Esophagus muscularis mucosa (tissue), 4 donors: ENCODE measurements at regions not wholly inside any gene's neighbourhood (a gene's known extent, or its start where the extent isn't known, plus 50 kb on each side); places are given as distances from the start of the nearest gene placed in this dataset.

ENCODE experiments used
- DNase-seq: peaks from one replicate; pipeline ENCODE4 v3.0.0-alpha.2; 2017; ENCODE audit errors: extremely low spot score
- H3K27ac ChIP-seq, 4 donors: fragments of 200-600 bp; sonication (generic); replicated peaks in 1 of 4; 1 replicate in 3 of 4; 2 replicates in 1 of 4; pipeline ENCODE4 v1.5.1; 2016 to 2019; ENCODE audit warnings: mild to moderate bottlenecking in 1 of 4
- H3K27me3 ChIP-seq, 4 donors: fragments of 200-600 bp; sonication (generic); one replicate each; pipeline versions ENCODE4 v1.5.1 to v1.6.0; 2016 to 2019
- H3K36me3 ChIP-seq, 4 donors: fragments of 200-600 bp; sonication (generic); one replicate each; pipeline ENCODE4 v1.5.1; 2016 to 2019
- H3K4me1 ChIP-seq, 4 donors: fragments of 200-600 bp; sonication (generic); one replicate each; pipeline ENCODE4 v1.5.1; 2016 to 2019
- H3K4me3 ChIP-seq, 4 donors: fragments of 200-600 bp; sonication (generic); 1 replicate in 2 of 4; 2 replicates in 2 of 4; pipeline ENCODE4 v1.5.1; 2016 to 2019; ENCODE audit warnings: mild to moderate bottlenecking in 4 of 4, moderate library complexity in 1 of 4
- H3K9me3 ChIP-seq, 4 donors: fragments of 200-600 bp; sonication (generic); 1 replicate in 3 of 4; 2 replicates in 1 of 4; pipeline ENCODE4 v1.5.1; 2016 to 2019
- CTCF ChIP-seq, 3 experiments: fragments of 200-600 bp in 2 of 3; fragments of 450-650 bp in 1 of 3; sonication (generic) in 2 of 3; IDR thresholded peaks; one replicate each; pipeline ENCODE4 v1.5.1; 2017 to 2019; ENCODE audit warnings: antibody characterized with exemption in 3 of 3, mild to moderate bottlenecking in 2 of 3, moderate library complexity in 1 of 3
- EP300 ChIP-seq: sonication (generic); formaldehyde crosslinking; IDR thresholded peaks from one replicate; pipeline ENCODE4 v1.6.1; 2017; ENCODE audit warnings: antibody characterized with exemption
- POLR2A ChIP-seq: fragments of 450-650 bp; IDR thresholded peaks from one replicate; pipeline ENCODE4 v1.6.1; 2017; ENCODE audit warnings: antibody characterized with exemption, moderate library complexity, mild to moderate bottlenecking, low read depth
- POLR2AphosphoS5 ChIP-seq, 2 donors: sonication (generic); formaldehyde crosslinking; IDR thresholded peaks; one replicate each; pipeline ENCODE4 v1.6.1; 2017; ENCODE audit warnings: antibody characterized with exemption in 2 of 2
- WGBS: methylation state at CpG from one replicate; pipeline ENCODE4 v1.1.5; 2018; 5-methylcytosine and 5-hydroxymethylcytosine counted together
- intact Hi-C: fragments of 100-400 bp; cut with DNase I; formaldehyde crosslinking; loops from one replicate; pipeline ENCODE4 v1.15.1; 2023

GRCh38 chr21:38183961-38184360, 72.8 kb upstream of the KCNJ15 start:
- Histone ChIP-seq H3K36me3 (no peaks in the 10 kb centered on the region), H3K27me3 (no peaks in the 10 kb centered on the region), H3K27ac (no peak overlapping the region), H3K9me3 (peaks cover 0 to 20% (median 2%) of the 10 kb centered on the region in 4 donors), H3K4me1 (no peaks in the 10 kb centered on the region), H3K4me3 (no peak overlapping the region)
- TF ChIP-seq CTCF (IDR thresholded peaks at IDR 0.05) (no peak), POLR2AphosphoS5 (IDR thresholded peaks at IDR 0.05) (no peak), POLR2A (no peak), EP300 (no peak)
- intact Hi-C loops: no loop called here
- WGBS: 78% methylated on average over 1 of the region's 1 CpG
- DNase-seq: no peak

DNA sequence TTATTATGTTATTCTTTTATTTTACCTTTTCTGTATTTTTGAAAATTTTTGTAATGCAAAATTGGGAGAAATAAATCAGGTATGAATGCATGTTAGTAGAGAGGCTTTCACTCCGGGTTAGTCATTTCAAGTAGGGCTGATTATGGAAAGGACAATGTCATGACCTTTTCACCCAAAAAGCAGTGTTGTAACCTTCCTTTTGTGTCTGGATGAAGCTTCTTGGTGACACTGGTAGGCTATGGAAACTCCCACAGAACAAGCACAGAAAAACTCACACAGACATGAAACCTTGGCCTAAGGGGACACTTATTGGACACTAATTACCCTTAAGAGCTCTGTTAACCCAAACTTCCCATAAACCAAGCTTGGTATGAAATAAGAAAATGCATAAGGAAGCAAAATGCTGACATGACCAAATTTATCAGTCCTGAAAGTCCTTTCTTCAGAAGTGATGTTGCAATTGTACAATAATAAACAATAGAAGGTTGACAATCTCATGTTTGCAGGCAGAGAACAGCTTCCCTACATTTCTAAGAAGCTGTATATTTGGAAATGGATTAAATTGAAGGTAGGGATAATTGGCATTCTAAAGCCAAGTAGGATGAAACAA, 70.0 kb upstream of the KCNJ15 start:
- intact Hi-C loops: no loop called here
- Histone ChIP-seq H3K9me3 (peaks cover 0 to 23% (median 2%) of the 10 kb centered on the region in 4 donors), H3K27me3 (no peaks in the 10 kb centered on the region), H3K4me3 (no peak overlapping the region), H3K27ac (no peak overlapping the region), H3K4me1 (no peaks in the 10 kb centered on the region), H3K36me3 (no peaks in the 10 kb centered on the region)
- 83% methylated on average over 1 of the region's 1 CpG for WGBS
- no peak for TF ChIP-seq CTCF (IDR thresholded peaks at IDR 0.05)
- TF ChIP-seq POLR2A: no peak
- TF ChIP-seq POLR2AphosphoS5 (IDR thresholded peaks at IDR 0.05): no peak
- no peak for TF ChIP-seq EP300
- no peak for DNase-seq

DNA sequence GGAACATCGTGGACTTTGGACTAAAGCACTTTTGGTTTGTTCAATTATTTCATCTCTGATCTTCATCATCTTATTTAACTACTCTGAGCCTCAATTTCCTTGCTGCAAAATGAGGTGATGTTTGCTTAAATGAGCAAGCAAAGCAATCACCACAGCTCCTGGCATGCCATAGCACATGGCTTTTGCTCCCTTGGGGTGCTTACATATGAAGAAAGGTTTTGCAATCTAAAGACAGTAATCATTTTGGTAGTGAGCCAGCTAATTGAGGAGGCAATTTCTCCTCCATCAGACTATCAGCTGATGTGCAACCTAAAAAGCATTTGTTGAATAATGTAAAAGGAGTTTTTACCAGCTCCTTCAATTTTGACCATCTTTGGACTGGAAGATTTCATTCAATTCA, 68.8 kb upstream of the KCNJ15 start:
- 90% methylated on average over 1 of the region's 1 CpG for WGBS

GRCh38 chr21:38196036-38196435, 60.8 kb upstream of the KCNJ15 start:
- H3K4me1 ChIP-seq: no peaks in the 10 kb centered on the region
- peaks cover 0 to 22% (median 3%) of the 10 kb centered on the region in 4 donors for H3K9me3 ChIP-seq
- TF ChIP-seq EP300: no peak
- no peak for TF ChIP-seq CTCF (IDR thresholded peaks at IDR 0.05)
- no peak for TF ChIP-seq POLR2A
- no peak for TF ChIP-seq POLR2AphosphoS5 (IDR thresholded peaks at IDR 0.05)
- no peaks in the 10 kb centered on the region for H3K27me3 ChIP-seq
- no peaks in the 10 kb centered on the region for H3K36me3 ChIP-seq
- DNase-seq: no peak
- intact Hi-C loops: no loop called here
- WGBS: 69% methylated on average over 2 of the region's 2 CpGs
- H3K4me3 ChIP-seq: no peak overlapping the region
- H3K27ac ChIP-seq: no peak overlapping the region

More for the DNA sequence above, 68.8 kb upstream of the KCNJ15 start:
- no peak overlapping the region for H3K27ac ChIP-seq
- H3K9me3 ChIP-seq: peaks cover 0 to 23% (median 2%) of the 10 kb centered on the region in 4 donors
- H3K4me1 ChIP-seq: no peaks in the 10 kb centered on the region
- no peak for TF ChIP-seq EP300
- TF ChIP-seq POLR2A: no peak
- no peak for TF ChIP-seq POLR2AphosphoS5 (IDR thresholded peaks at IDR 0.05)
- TF ChIP-seq CTCF (IDR thresholded peaks at IDR 0.05): no peak
- H3K27me3 ChIP-seq: no peaks in the 10 kb centered on the region
- no peak overlapping the region for H3K4me3 ChIP-seq
- no peaks in the 10 kb centered on the region for H3K36me3 ChIP-seq
- intact Hi-C loops: no loop called here
- DNase-seq: no peak

DNA sequence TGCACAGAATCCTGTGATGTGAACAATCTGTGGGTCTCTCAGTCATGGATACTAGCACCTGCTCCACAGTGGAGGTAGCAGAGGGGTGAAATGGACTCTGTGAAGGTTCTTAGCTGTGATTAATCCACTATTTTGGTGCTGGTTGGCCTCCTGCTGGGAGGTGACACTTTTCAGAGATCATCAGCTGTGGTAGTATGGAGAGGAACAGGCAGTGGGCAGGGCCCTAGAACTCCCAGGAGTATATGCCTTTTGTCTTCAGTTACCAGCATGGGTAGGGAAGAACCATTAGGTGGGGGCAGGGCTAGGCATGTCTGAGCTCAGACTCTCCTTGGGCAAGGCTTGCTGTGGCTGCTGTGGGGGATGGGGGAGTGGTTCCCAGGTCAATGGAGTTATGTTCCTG, 54.0 kb upstream of the KCNJ15 start:
- Histone ChIP-seq H3K27me3 (peaks cover 0 to 8% (median 0%) of the 10 kb centered on the region in 4 donors), H3K9me3 (no peaks in the 10 kb centered on the region), H3K4me1 (no peaks in the 10 kb centered on the region), H3K27ac (no peak overlapping the region), H3K36me3 (no peaks in the 10 kb centered on the region), H3K4me3 (no peak overlapping the region)
- intact Hi-C loops: no loop called here
- peak; percentile 55 for DNase-seq
- TF ChIP-seq POLR2AphosphoS5 (IDR thresholded peaks at IDR 0.05): no peak
- no peak for TF ChIP-seq CTCF (IDR thresholded peaks at IDR 0.05)
- TF ChIP-seq POLR2A: no peak
- no peak for TF ChIP-seq EP300
